NCI-H2196 (cell line): ENCODE measurements at regions not wholly inside any gene's neighbourhood (a gene's known extent, or its start where the extent isn't known, plus 50 kb on each side); places are given as distances from the start of the nearest gene placed in this dataset.

Source experiments
- DNase-seq: peaks from one replicate; lab custom pipeline; 2025; ENCODE audit not compliant: unreplicated experiment; lab: John Stamatoyannopoulos, UW

DNA sequence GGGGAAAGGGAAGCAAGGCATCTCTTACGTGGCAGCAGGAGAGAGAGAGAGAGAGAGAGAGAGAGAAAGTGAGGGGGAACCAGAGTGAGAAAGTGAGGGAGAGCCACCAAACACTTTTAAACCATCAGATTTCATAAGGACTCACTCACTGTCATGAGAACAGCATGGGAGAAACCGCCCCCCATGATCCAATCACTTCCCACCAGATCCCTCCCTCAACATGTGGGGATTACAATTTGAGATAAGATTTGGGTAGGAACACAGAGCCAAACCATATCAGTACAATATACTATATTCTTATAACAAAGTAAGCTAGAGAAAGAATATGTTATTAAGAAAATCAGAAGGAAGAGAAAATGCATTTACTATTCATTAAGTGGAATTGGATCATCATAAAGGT, 53.7 kb upstream of the PLXNC1 start:
- no peak for DNase-seq

DNA sequence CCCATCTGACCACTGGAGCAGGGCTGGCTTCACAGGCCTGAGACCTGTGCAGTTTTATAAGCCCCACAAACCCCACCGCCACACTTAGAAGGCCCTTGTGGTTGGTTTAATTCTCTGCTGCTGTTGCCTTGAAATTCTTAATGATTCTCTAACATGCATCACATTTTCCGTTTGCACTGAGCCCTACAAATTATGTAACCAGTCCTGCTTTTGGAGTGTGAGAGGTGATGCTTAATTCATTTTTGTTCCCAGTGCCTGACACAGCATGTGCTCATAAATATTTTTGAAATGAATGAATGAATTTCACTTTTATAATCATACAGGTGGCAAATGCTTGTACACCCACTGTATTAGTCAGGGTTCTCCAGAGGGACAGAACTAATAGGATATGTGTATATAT, 52.8 kb upstream of the PLXNC1 start:
- DNase-seq, result no peak

DNA sequence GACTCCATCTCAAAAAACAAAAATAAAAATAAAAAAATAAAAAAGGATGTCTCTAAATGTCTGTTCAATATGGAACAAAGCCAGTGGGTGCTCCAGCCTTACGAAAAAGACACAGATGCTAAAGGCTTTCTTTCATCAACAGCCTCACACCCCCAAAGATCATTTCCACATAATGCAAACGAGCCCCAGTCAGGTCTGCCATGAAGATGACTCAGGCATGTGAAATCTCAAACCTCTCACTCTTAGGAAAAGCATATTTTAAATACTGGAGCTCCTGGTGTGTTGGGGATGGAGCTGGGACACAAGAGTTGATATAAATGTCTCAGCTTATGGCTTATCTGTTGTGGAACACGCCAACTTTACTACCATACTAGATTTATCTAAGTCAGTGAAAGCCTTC, 49.9 kb upstream of the PLXNC1 start:
- no peak for DNase-seq
